ENCODE measurements at regions not wholly inside any gene's neighbourhood (a gene's known extent, or its start where the extent isn't known, plus 50 kb on each side); places are given as distances from the start of the nearest gene placed in this dataset.

DNA sequence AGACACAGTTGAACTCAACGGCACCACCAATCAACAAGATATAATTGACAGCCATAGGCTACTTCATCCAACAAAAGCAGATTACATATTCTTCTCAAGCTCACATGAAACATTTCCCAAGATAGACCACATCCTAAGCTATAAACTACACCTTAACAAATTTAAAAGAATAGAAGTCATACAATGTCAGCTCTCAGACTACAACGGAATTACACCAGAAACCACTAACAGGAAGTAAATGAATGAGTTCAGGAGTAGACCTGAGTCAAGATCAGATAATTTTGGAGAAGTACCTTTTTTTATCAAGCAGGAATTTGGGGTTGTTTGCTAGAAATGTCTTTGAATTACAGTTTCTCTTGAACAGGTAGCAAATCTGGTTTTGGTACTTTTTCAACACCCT, 237.8 kb downstream of the TBX18 start:
- ChIA-PET POLR2A (ENCODE audit: partially characterized antibody) (no interaction called here), CTCF (ENCODE audit: partially characterized antibody) (interaction anchor here (0.7 to 1.1 kb wide), 2 partner anchors 98 to 102 kb away, joined by 3 to 5 read pairs; no protein-coding TSS in a partner anchor)
- no peak for TF ChIP-seq KDM4A (IDR thresholded peaks at IDR 0.05; ENCODE audit: low read depth, low read length, severe bottlenecking)
- no peaks in the 10 kb centered on the region for H3K79me2 ChIP-seq (ENCODE audit: control insufficient read depth in 1 of 2, insufficient read depth in 2 of 2, low read length in 2 of 2)
- no peaks in the 10 kb centered on the region; a peak in 1 of 8 replicates for H3K36me3 ChIP-seq (ENCODE audit: control insufficient read depth in 2 of 4, insufficient read depth in 4 of 4, low read length in 3 of 4)
- no peak overlapping the region for H3K18ac ChIP-seq (ENCODE audit: extremely low read depth, low read length)
- no peak overlapping the region for H2BK12ac ChIP-seq (ENCODE audit: low read depth, low read length)
- no peaks in the 10 kb centered on the region for H3K79me1 ChIP-seq (ENCODE audit: low read depth, low read length)
- H3K23me2 ChIP-seq (ENCODE audit: low read depth, low read length): no peaks in the 10 kb centered on the region
- FAIRE-seq: no peak
- H3K14ac ChIP-seq (ENCODE audit: insufficient read length): no peak overlapping the region
- no peak overlapping the region for H4K91ac ChIP-seq (replicated peaks; ENCODE audit: insufficient read length, low read length)
- H2AFZ ChIP-seq (ENCODE audit: low read length): no peak overlapping the region
- H2BK120ac ChIP-seq (replicated peaks; ENCODE audit: low read depth, low read length): no peak overlapping the region
- H4K20me1 ChIP-seq (replicated peaks in 1 of 2; ENCODE audit: control insufficient read depth in 1 of 2, insufficient read depth in 2 of 2, low read length in 2 of 2): no peaks in the 10 kb centered on the region
- no peak overlapping the region for H2BK20ac ChIP-seq (ENCODE audit: low read length)
- H3K4me2 ChIP-seq (ENCODE audit: insufficient read depth in 1 of 2, low read depth in 2 of 2, low read length in 2 of 2): no peak overlapping the region
- H2BK5ac ChIP-seq (ENCODE audit: low read depth, low read length): no peak overlapping the region
- no peak overlapping the region for H4K5ac ChIP-seq (ENCODE audit: insufficient read length, low read depth, low read length)
- H3K56ac ChIP-seq (replicated peaks; ENCODE audit: insufficient read length, low read depth, low read length): no peak overlapping the region
- H2AK5ac ChIP-seq (ENCODE audit: low read depth, low read length): no peak overlapping the region
- no peak for DNase-seq (ENCODE audit: low read depth in 1 of 2, low spot score in 2 of 2)
- H3K9ac ChIP-seq (replicated peaks in 1 of 4; ENCODE audit: extremely low read depth in 1 of 4, low read depth in 3 of 4, low read length in 3 of 4): no peak overlapping the region
- no peaks in the 10 kb centered on the region for H3K27me3 ChIP-seq (replicated peaks in 1 of 4; ENCODE audit: control insufficient read depth in 3 of 4, extremely low read depth in 1 of 4, insufficient read depth in 3 of 4, low read length in 3 of 4)
- no peak overlapping the region for H4K8ac ChIP-seq (ENCODE audit: extremely low read depth, insufficient read depth, low read length)
- no peak overlapping the region for H3K27ac ChIP-seq (ENCODE audit: low read depth, low read length)
- no peak overlapping the region for H2BK15ac ChIP-seq (ENCODE audit: low read length)
- H3K23ac ChIP-seq (ENCODE audit: insufficient read length): no peak overlapping the region
- H3K9me3 ChIP-seq (ENCODE audit: insufficient read depth in 2 of 2, low read depth in 1 of 2, low read length in 1 of 2): no peaks in the 10 kb centered on the region
- no peak overlapping the region for H3K4ac ChIP-seq (replicated peaks; ENCODE audit: insufficient read length, low read depth, low read length)
- no peak overlapping the region for H3K4me3 ChIP-seq (ENCODE audit: extremely low read depth in 1 of 4, insufficient read depth in 2 of 4, low read depth in 3 of 4, low read length in 4 of 4)
- no peaks in the 10 kb centered on the region for H3K4me1 ChIP-seq (replicated peaks in 1 of 4; ENCODE audit: control insufficient read depth in 3 of 4, insufficient read depth in 4 of 4, low read length in 3 of 4)
- WGBS, 2 experiments (ENCODE audit: extremely low coverage in 1 of 2, insufficient coverage in 1 of 2, insufficient read length in 1 of 2, insufficient replicate concordance in 2 of 2, low coverage in 1 of 2, low lambda C conversion rate in 2 of 2, missing lambda C conversion rate in 1 of 2): 89% methylated on average over 2 of the region's 2 CpGs; no CpG with 5 or more reads in 1 of the 2 experiments

Measured in H1 (cell line).